ENCODE measurements at regions not wholly inside any gene's neighbourhood (a gene's known extent, or its start where the extent isn't known, plus 50 kb on each side); places are given as distances from the start of the nearest gene placed in this dataset.

DNA sequence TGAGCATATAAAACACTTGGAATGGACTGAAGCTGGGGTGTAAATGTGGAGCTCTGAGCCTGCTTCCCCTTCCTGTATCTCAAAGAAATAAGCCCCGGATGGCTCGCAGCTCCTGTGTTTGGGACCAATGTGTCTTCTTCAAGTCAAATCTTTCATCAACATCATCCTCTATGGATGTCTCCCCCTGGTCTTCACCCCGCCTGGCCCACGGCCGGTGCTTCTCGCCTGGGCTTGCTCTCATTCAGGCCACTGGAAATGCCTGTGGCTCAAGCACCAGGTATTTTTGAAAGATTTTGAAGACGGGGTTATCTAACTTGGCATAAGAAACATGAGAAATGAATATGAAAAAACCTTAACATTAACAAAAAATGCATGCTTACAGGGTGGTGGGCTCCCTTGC lies 769.8 kb downstream of the BRD1 start:
- TF ChIP-seq, protein P1, sequence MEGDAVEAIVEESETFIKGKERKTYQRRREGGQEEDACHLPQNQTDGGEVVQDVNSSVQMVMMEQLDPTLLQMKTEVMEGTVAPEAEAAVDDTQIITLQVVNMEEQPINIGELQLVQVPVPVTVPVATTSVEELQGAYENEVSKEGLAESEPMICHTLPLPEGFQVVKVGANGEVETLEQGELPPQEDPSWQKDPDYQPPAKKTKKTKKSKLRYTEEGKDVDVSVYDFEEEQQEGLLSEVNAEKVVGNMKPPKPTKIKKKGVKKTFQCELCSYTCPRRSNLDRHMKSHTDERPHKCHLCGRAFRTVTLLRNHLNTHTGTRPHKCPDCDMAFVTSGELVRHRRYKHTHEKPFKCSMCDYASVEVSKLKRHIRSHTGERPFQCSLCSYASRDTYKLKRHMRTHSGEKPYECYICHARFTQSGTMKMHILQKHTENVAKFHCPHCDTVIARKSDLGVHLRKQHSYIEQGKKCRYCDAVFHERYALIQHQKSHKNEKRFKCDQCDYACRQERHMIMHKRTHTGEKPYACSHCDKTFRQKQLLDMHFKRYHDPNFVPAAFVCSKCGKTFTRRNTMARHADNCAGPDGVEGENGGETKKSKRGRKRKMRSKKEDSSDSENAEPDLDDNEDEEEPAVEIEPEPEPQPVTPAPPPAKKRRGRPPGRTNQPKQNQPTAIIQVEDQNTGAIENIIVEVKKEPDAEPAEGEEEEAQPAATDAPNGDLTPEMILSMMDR (IDR thresholded peaks at IDR 0.05; ENCODE audit: low read length): no peak
- TF ChIP-seq EZH2phosphoT487 (IDR thresholded peaks at IDR 0.05; ENCODE audit: low read length): no peak

Measured in MM.1S (cell line).